OCI-LY7 (cell line): ENCODE measurements at regions not wholly inside any gene's neighbourhood (a gene's known extent, or its start where the extent isn't known, plus 50 kb on each side); places are given as distances from the start of the nearest gene placed in this dataset.

ENCODE experiments used
- BruUV-seq: library from RNA; stranded (reverse); fragments of 400-500 nt; replicated peaks from 2 replicates; lab custom pipeline; 2021; lab: Mats Ljungman, UMichigan
- CTCF ChIA-PET: fragments of 300-600 bp; sonication (Branson Sonifier 250); formaldehyde crosslinking; loops from one replicate; lab custom pipeline; 2022; ENCODE audit warnings: antibody characterized with exemption; ENCODE audit not compliant: unreplicated experiment; lab: Charles Lee
- POLR2A ChIA-PET: fragments of 300-600 bp; sonication (Branson Sonifier 250); formaldehyde crosslinking; loops from one replicate; lab custom pipeline; 2022; ENCODE audit warnings: antibody characterized with exemption; lab: Charles Lee
- DNase-seq: peaks from one replicate; pipeline ENCODE4 v3.0.0-alpha.2; 2015; ENCODE audit warnings: low spot score
- H2AFZ ChIP-seq: fragments of 200-600 bp; sonication (generic), shearing (Covaris generic); 2 replicates; pipeline ENCODE4 v1.6.1; 2014; ENCODE audit warnings: mild to moderate bottlenecking, antibody characterized with exemption, low read length, moderate library complexity
- H3K27ac ChIP-seq: fragments of 200-600 bp; sonication (generic); 2 replicates; pipeline ENCODE4 v1.5.1; 2014; ENCODE audit warnings: mixed run types, low read depth, mild to moderate bottlenecking, moderate library complexity, low read length, inconsistent platforms; ENCODE audit not compliant: poor library complexity, severe bottlenecking
- H3K36me3 ChIP-seq: fragments of 200-600 bp; sonication (generic); 2 replicates; pipeline ENCODE4 v1.6.1; 2014; ENCODE audit warnings: mild to moderate bottlenecking, antibody characterized with exemption, low read length, moderate library complexity, mixed read lengths; ENCODE audit not compliant: insufficient read depth
- H3K4me1 ChIP-seq: fragments of 200-600 bp; sonication (generic); 2 replicates; pipeline ENCODE4 v1.5.1; 2014; ENCODE audit warnings: mild to moderate bottlenecking, low read length; ENCODE audit not compliant: insufficient read depth, poor library complexity, severe bottlenecking
- H3K4me2 ChIP-seq: fragments of 200-600 bp; sonication (generic); 2 replicates; pipeline ENCODE4 v1.6.1; 2014; ENCODE audit warnings: mild to moderate bottlenecking, low read length
- H3K4me3 ChIP-seq: fragments of 200-600 bp; sonication (generic); 2 replicates; pipeline ENCODE4 v1.5.1; 2014; ENCODE audit warnings: mild to moderate bottlenecking, low read depth, low read length; ENCODE audit not compliant: poor library complexity, severe bottlenecking
- H3K79me2 ChIP-seq: fragments of 200-600 bp; sonication (generic); 2 replicates; pipeline ENCODE4 v1.6.1; 2016; ENCODE audit warnings: low read depth, mild to moderate bottlenecking, low read length, moderate library complexity, mixed read lengths; ENCODE audit not compliant: insufficient read depth
- H3K9me2 ChIP-seq: fragments of 200-600 bp; sonication (generic); 2 replicates; pipeline ENCODE4 v1.6.1; 2016; ENCODE audit warnings: mild to moderate bottlenecking, low read length, mixed read lengths; ENCODE audit not compliant: insufficient read depth
- H3K9me3 ChIP-seq: fragments of 200-600 bp; sonication (generic); 2 replicates; pipeline ENCODE4 v1.6.1; 2014; ENCODE audit warnings: mild to moderate bottlenecking, mixed run types, low read length, mixed read lengths
- H4K20me1 ChIP-seq: fragments of 200-600 bp; sonication (generic); 2 replicates; pipeline ENCODE4 v1.6.1; 2014; ENCODE audit warnings: mild to moderate bottlenecking, antibody characterized with exemption, low read length, moderate library complexity, mixed read lengths; ENCODE audit not compliant: insufficient read depth
- CTCF ChIP-seq: fragments of 200-600 bp; sonication (generic); conservative IDR thresholded peaks from 2 replicates; pipeline ENCODE4 v1.5.1; 2014; ENCODE audit warnings: mild to moderate bottlenecking, antibody characterized with exemption, low read length, moderate library complexity, mixed read lengths
- EZH2phosphoT487 ChIP-seq: fragments of 200-600 bp; sonication (generic); IDR thresholded peaks from 2 replicates; pipeline ENCODE4 v1.6.1; 2018; ENCODE audit warnings: low read depth, borderline replicate concordance, mild to moderate bottlenecking, mixed run types, antibody characterized with exemption, low read length, moderate library complexity, mixed read lengths
- intact Hi-C: fragments of 100-400 bp; cut with micrococcal nuclease; formaldehyde crosslinking; loops from one replicate; pipeline ENCODE4 v1.10.0; 2022; ENCODE audit not compliant: unreplicated experiment

GRCh38 chr2:219702796-219703545, 75.5 kb downstream of the SLC4A3 start:
- TF ChIP-seq EZH2phosphoT487 (no peak), CTCF (no peak)
- no peak for DNase-seq
- Histone ChIP-seq H3K4me2 (no peak overlapping the region), H3K9me2 (no peaks in the 10 kb centered on the region), H3K79me2 (no peaks in the 10 kb centered on the region), H3K27ac (no peak overlapping the region), H3K36me3 (no peaks in the 10 kb centered on the region), H3K4me1 (no peaks in the 10 kb centered on the region), H3K4me3 (no peak overlapping the region), H4K20me1 (no peaks in the 10 kb centered on the region), H3K9me3 (no peaks in the 10 kb centered on the region), H2AFZ (no peak overlapping the region)
- CTCF ChIA-PET: no interaction called here
- intact Hi-C loops: no loop called here
- POLR2A ChIA-PET: no interaction called here
- no TSS peak for BruUV-seq

GRCh38 chr2:219704878-219705277, 77.4 kb downstream of the SLC4A3 start:
- CTCF ChIA-PET: no interaction called here
- Histone ChIP-seq H3K9me3 (no peaks in the 10 kb centered on the region), H3K36me3 (no peaks in the 10 kb centered on the region), H3K4me3 (no peak overlapping the region), H3K4me1 (no peaks in the 10 kb centered on the region), H3K9me2 (no peaks in the 10 kb centered on the region), H2AFZ (no peak overlapping the region), H4K20me1 (no peaks in the 10 kb centered on the region), H3K27ac (no peak overlapping the region), H3K4me2 (no peak overlapping the region), H3K79me2 (no peaks in the 10 kb centered on the region)
- intact Hi-C loops: no loop called here
- no peak for DNase-seq
- POLR2A ChIA-PET: interaction anchor here (0.6 kb wide), 1 partner anchor 804 kb away, joined by 3 read pairs; no protein-coding TSS in a partner anchor
- no peak for TF ChIP-seq CTCF
- TF ChIP-seq EZH2phosphoT487: no peak
- BruUV-seq: no TSS peak

- no peaks in the 10 kb centered on the region for H3K79me2 ChIP-seq
- H3K9me2 ChIP-seq: no peaks in the 10 kb centered on the region
- intact Hi-C loops: no loop called here
- no peaks in the 10 kb centered on the region for H3K9me3 ChIP-seq
- no peak overlapping the region for H3K4me2 ChIP-seq
- H3K27ac ChIP-seq: no peak overlapping the region
- no peaks in the 10 kb centered on the region for H3K4me1 ChIP-seq
- H3K36me3 ChIP-seq: no peaks in the 10 kb centered on the region
- TF ChIP-seq CTCF (no peak), EZH2phosphoT487 (no peak)
- H2AFZ ChIP-seq: no peak overlapping the region
- BruUV-seq: no TSS peak
- ChIA-PET POLR2A (no interaction called here), CTCF (no interaction called here)
- H3K4me3 ChIP-seq: no peak overlapping the region
- no peak for DNase-seq
- no peaks in the 10 kb centered on the region for H4K20me1 ChIP-seq
Observed at GRCh38 chr2:219706823-219707281, 79.4 kb downstream of the SLC4A3 start.
